Memory B cell (primary cell): ENCODE measurements at regions not wholly inside any gene's neighbourhood (a gene's known extent, or its start where the extent isn't known, plus 50 kb on each side); places are given as distances from the start of the nearest gene placed in this dataset.
"Not testable (repeated sequence)": the region's sequence is repeated elsewhere in the genome, so short reads cannot be mapped to it uniquely, and the experiment has no call there.

Experiments
- ATAC-seq: fragments of 150-1000 bp; cut with Tn5 transposase; 2 replicates; pipeline ENCODE4 v1.10.0; 2021; ENCODE audit warnings: low read depth, mild to moderate bottlenecking, moderate library complexity
- DNase-seq, 2 donors: peaks; one replicate each; pipeline ENCODE4 v3.0.0; 2022; ENCODE audit warnings: low spot score in 2 of 2
- H3K27ac Mint-ChIP-seq: one replicate; pipeline ENCODE4 v1.8.0; 2022; ENCODE audit warnings: mild to moderate bottlenecking, moderate library complexity, mixed read lengths
- H3K27me3 Mint-ChIP-seq: one replicate; pipeline ENCODE4 v1.8.0; 2022; ENCODE audit warnings: mixed read lengths
- H3K36me3 Mint-ChIP-seq: one replicate; pipeline ENCODE4 v1.8.0; 2022; ENCODE audit warnings: mild to moderate bottlenecking, mixed read lengths
- H3K4me1 Mint-ChIP-seq: one replicate; pipeline ENCODE4 v1.8.0; 2022; ENCODE audit warnings: mixed read lengths
- H3K4me3 Mint-ChIP-seq: one replicate; pipeline ENCODE4 v1.8.0; 2022; ENCODE audit warnings: mild to moderate bottlenecking, moderate library complexity, mixed read lengths
- H3K9me3 Mint-ChIP-seq: one replicate; pipeline ENCODE4 v1.8.0; 2022; ENCODE audit warnings: mixed read lengths

- Mint-ChIP-seq H3K9me3 (no peaks in the 10 kb centered on the region), H3K36me3 (no peaks in the 10 kb centered on the region), H3K27ac (no peak overlapping the region), H3K4me1 (peaks cover under 1% of the 10 kb centered on the region), H3K4me3 (no peak overlapping the region), H3K27me3 (peaks cover 12% of the 10 kb centered on the region)
- DNase-seq (no peak), ATAC-seq (no peak)
Observed at GRCh38 chr9:3741729-3742128, 215.9 kb upstream of the RFX3 start.

GRCh38 chr9:3740690-3741419, 215.1 kb upstream of the RFX3 start:
- DNase-seq: no peak
- H3K27ac Mint-ChIP-seq: no peak overlapping the region
- no peaks in the 10 kb centered on the region for H3K9me3 Mint-ChIP-seq

GRCh38 chr9:3736161-3736560, 210.4 kb upstream of the RFX3 start:
- no peak for DNase-seq
- H3K36me3 Mint-ChIP-seq: no peaks in the 10 kb centered on the region
- no peak for ATAC-seq
- H3K9me3 Mint-ChIP-seq: no peaks in the 10 kb centered on the region
- H3K4me3 Mint-ChIP-seq: no peak overlapping the region
- peaks cover 5% of the 10 kb centered on the region for H3K27me3 Mint-ChIP-seq
- no peak overlapping the region for H3K27ac Mint-ChIP-seq
- H3K4me1 Mint-ChIP-seq: peaks cover 3% of the 10 kb centered on the region

More at GRCh38 chr9:3740690-3741419, 215.1 kb upstream of the RFX3 start:
- Mint-ChIP-seq H3K36me3 (no peaks in the 10 kb centered on the region), H3K27me3 (peaks cover 14% of the 10 kb centered on the region), H3K4me3 (no peak overlapping the region), H3K4me1 (peaks cover 3% of the 10 kb centered on the region)
- no peak for ATAC-seq

GRCh38 chr9:3735251-3735650, 209.4 kb upstream of the RFX3 start:
- peaks cover 5% of the 10 kb centered on the region for H3K4me1 Mint-ChIP-seq

DNA sequence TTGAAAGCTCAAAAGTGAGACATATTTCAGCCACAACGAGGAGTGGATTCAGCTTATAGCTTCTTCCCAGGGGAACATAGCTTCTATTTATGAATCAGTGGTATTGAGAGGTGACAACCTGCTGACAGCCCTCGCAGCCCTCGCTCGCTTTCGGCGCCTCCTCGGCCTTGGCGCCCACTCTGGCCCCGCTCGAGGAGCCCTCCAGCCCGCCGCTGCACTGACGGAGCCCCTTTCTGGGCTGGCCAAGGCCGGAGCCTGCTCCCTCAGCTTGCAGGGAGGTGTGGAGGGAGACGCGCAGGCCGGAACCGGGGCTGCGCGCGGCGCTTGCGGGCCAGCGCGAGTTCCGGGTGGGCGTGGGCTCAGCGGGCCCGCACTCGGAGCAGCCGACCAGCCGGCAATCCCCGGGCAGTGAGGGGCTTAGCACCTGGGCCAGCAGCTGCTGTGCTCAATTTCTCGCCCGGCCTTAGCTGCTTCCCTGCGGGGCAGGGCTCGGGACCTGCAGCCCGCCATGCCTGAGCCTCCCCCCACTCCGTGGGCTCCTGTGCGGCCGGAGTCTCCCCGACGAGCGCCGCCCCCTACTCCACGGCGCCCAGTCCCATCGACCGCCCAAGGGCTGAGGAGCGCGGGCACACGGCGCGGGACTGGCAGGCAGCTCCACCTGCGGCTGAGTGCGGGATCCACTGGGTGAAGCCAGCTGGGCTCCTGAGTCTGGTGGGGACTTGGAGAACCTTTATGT, 207.9 kb upstream of the RFX3 start:
- not testable (repeated sequence) for H3K9me3 Mint-ChIP-seq, H3K4me3 Mint-ChIP-seq, H3K36me3 Mint-ChIP-seq, DNase-seq, H3K27ac Mint-ChIP-seq, H3K27me3 Mint-ChIP-seq, ATAC-seq, H3K4me1 Mint-ChIP-seq

More at GRCh38 chr9:3735251-3735650, 209.4 kb upstream of the RFX3 start:
- no peak overlapping the region for H3K27ac Mint-ChIP-seq
- DNase-seq: no peak
- H3K36me3 Mint-ChIP-seq: no peaks in the 10 kb centered on the region
- H3K4me3 Mint-ChIP-seq: no peak overlapping the region
- ATAC-seq: no peak
- H3K27me3 Mint-ChIP-seq: peaks cover 3% of the 10 kb centered on the region
- H3K9me3 Mint-ChIP-seq: no peaks in the 10 kb centered on the region

- Mint-ChIP-seq H3K27me3 (peaks cover 2% of the 10 kb centered on the region), H3K27ac (no peak overlapping the region), H3K9me3 (no peaks in the 10 kb centered on the region), H3K4me3 (no peak overlapping the region), H3K36me3 (no peaks in the 10 kb centered on the region), H3K4me1 (peaks cover 5% of the 10 kb centered on the region)
- ATAC-seq (no peak), DNase-seq (no peak)
Observed at GRCh38 chr9:3733039-3733408, 207.2 kb upstream of the RFX3 start.

DNA sequence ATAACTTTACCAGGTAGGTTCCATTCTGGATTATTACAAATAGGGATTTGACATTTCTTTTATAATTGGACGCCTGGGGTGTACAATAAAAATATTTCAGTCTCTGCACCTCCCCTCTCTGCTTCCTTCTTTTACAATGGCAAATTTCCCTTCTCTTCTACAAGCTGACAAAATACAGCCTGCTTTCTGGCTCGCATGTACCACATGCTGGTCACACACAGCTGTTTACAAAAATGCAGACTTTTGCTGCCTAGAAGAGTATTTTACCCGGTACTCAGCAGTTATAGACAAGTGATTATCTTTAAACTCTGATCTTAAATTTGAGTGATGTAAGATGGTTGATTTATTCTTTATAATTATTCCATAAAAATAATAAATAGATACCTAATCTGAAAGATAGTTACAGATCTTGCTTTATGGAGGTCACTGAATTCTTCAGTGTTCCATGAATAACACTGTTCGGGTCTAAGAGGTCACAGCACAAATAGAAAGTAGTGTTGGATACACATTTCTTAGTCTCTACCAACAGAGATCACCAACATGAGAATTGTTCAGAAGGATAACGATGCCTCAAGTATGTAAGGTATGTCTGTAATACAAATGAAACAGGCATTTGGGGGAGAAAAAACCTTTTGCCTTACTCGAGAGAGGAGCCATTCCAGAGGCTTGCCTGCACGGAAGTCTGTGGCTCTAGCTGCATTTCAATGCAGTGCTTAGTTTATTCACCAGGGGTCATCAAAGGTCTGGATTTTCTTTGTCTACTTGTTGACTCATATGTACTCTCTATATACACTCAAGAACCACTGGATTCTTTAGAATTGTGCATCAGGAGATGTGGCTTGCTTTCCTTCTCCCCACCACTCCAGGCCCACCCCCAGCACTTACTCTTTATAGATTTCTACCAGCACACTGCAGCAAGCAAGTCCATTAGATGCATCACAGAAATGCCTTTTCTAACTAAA, 206.6 kb upstream of the RFX3 start:
- Mint-ChIP-seq H3K27ac (no peak overlapping the region), H3K4me3 (peak overlapping the region; percentile 46), H3K9me3 (no peaks in the 10 kb centered on the region), H3K27me3 (peaks cover 2% of the 10 kb centered on the region), H3K36me3 (no peaks in the 10 kb centered on the region), H3K4me1 (peaks cover 5% of the 10 kb centered on the region)
- ATAC-seq (peak; percentile 77), DNase-seq (peak in 1 of 2 donors; percentile 10)

DNA sequence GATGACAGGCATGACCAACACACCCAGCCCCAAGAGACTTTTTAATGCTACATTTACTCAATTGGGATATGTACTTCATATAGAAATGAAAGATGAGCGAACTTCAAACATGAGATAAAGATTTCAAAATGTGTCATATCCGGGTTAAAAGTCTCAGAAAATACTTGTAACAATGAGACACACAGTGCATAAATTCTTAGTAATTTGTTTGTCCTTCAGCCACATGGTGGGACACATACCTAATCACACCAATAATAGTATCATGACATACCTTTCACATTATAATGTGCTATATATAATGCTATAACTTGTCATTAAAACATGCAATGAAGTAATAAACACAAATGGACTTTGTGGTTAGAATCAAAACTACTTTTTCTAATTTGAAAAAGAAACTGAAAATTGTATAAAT, 204.7 kb upstream of the RFX3 start:
- H3K27ac Mint-ChIP-seq: no peak overlapping the region
- H3K4me1 Mint-ChIP-seq: peaks cover 2% of the 10 kb centered on the region
- no peak overlapping the region for H3K4me3 Mint-ChIP-seq
- no peak for DNase-seq
- no peaks in the 10 kb centered on the region for H3K27me3 Mint-ChIP-seq
- no peaks in the 10 kb centered on the region for H3K9me3 Mint-ChIP-seq
- ATAC-seq: no peak
- no peaks in the 10 kb centered on the region for H3K36me3 Mint-ChIP-seq

DNA sequence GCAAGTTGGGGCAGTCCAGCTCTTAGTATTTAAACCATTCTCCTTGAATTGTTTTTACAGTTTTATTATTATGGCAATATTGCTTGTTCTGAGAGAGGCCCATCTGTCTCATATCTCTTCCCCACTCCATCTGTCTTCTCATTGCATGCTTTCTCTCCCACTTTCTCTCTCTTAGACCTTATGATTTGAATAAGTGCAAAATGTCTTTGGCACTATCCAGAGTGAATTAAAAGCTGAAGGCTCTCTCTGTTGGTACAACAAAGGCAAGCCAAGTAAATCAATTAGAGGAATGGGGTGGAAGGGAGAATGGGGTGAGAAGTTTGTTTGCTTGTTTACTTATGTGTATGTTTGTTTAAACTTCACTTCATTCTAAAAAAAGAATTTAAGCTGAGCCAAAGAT, 195.3 kb upstream of the RFX3 start:
- Mint-ChIP-seq H3K36me3 (no peaks in the 10 kb centered on the region), H3K27ac (no peak overlapping the region), H3K4me3 (no peak overlapping the region), H3K9me3 (no peaks in the 10 kb centered on the region), H3K27me3 (peaks cover 2% of the 10 kb centered on the region), H3K4me1 (no peaks in the 10 kb centered on the region)
- ATAC-seq: no peak
- no peak for DNase-seq

DNA sequence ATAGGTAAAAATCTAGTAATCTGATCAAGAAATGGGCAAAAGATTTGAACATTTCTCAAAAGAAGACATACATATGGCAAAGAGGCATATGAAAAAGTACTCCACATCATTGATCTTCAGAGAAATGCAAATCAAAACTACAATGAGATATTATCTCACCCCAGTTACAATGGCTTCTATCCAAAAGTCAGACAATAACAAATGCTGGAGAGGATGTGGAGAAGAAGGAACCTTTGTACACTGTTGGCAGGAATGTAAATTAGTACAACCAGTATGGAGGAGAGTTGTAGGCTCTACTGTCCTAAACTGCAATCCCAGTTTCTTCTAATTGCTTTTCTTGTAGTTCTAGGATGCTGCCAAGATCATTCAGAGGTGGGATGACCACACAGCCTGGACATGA, 193.5 kb upstream of the RFX3 start:
- H3K27me3 Mint-ChIP-seq: peaks cover 2% of the 10 kb centered on the region
- no peak overlapping the region for H3K4me3 Mint-ChIP-seq
- no peaks in the 10 kb centered on the region for H3K9me3 Mint-ChIP-seq
- no peak overlapping the region for H3K27ac Mint-ChIP-seq
- ATAC-seq (no peak), DNase-seq (no peak)
- no peaks in the 10 kb centered on the region for H3K4me1 Mint-ChIP-seq
- no peaks in the 10 kb centered on the region for H3K36me3 Mint-ChIP-seq

GRCh38 chr9:3716415-3716814, 190.6 kb upstream of the RFX3 start:
- H3K9me3 Mint-ChIP-seq: no peaks in the 10 kb centered on the region
- no peak overlapping the region for H3K4me3 Mint-ChIP-seq
- ATAC-seq: no peak
- no peak overlapping the region for H3K27ac Mint-ChIP-seq
- no peaks in the 10 kb centered on the region for H3K36me3 Mint-ChIP-seq
- DNase-seq: no peak
- H3K4me1 Mint-ChIP-seq: no peaks in the 10 kb centered on the region
- H3K27me3 Mint-ChIP-seq: peaks cover 4% of the 10 kb centered on the region

- Mint-ChIP-seq H3K4me1 (no peaks in the 10 kb centered on the region), H3K36me3 (no peaks in the 10 kb centered on the region), H3K27me3 (peaks cover 3% of the 10 kb centered on the region), H3K4me3 (no peak overlapping the region), H3K9me3 (no peaks in the 10 kb centered on the region), H3K27ac (no peak overlapping the region)
- DNase-seq (no peak), ATAC-seq (no peak)
Observed at GRCh38 chr9:3708751-3709150, 182.9 kb upstream of the RFX3 start.

- DNase-seq (no peak), ATAC-seq (no peak)
- no peaks in the 10 kb centered on the region for H3K4me1 Mint-ChIP-seq
- no peaks in the 10 kb centered on the region for H3K9me3 Mint-ChIP-seq
- H3K36me3 Mint-ChIP-seq: no peaks in the 10 kb centered on the region
- peaks cover 8% of the 10 kb centered on the region for H3K27me3 Mint-ChIP-seq
- no peak overlapping the region for H3K27ac Mint-ChIP-seq
- H3K4me3 Mint-ChIP-seq: no peak overlapping the region
Observed at GRCh38 chr9:3704890-3705289, 179.1 kb upstream of the RFX3 start.

DNA sequence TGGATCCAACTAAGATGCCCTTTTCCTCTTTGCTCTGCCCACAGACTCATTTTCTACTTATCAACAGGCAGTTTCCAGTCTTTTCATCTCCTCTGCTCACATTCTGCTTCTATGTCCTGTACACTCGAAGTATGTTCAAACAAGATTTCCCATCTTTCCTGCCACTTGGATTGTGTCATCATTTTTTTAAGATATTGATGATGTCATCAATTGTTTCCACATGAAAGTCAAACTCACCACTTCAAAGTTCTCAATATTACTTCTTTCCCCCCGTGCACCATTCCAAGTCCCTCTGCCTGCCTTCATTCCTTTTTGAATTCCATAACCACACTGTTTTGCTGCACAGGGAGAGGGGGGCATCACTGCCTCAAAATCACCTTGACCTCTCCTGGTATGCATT, 175.0 kb upstream of the RFX3 start:
- Mint-ChIP-seq H3K27me3 (peaks cover 11% of the 10 kb centered on the region), H3K4me1 (no peaks in the 10 kb centered on the region), H3K27ac (no peak overlapping the region), H3K4me3 (no peak overlapping the region), H3K9me3 (no peaks in the 10 kb centered on the region), H3K36me3 (no peaks in the 10 kb centered on the region)
- DNase-seq (no peak), ATAC-seq (no peak)
